GM18520 (cell line): ENCODE measurements at regions not wholly inside any gene's neighbourhood (a gene's known extent, or its start where the extent isn't known, plus 50 kb on each side); places are given as distances from the start of the nearest gene placed in this dataset.

Source experiments
- ATAC-seq: cut with Tn5 transposase; IDR thresholded peaks from one replicate; pipeline ENCODE4 v1.9.1; 2021; ENCODE audit not compliant: unreplicated experiment

GRCh38 chr12:126773491-126773890 is 1493.5 kb upstream of the TMEM132C start:
- no peak for ATAC-seq

- no peak for ATAC-seq
Measured at GRCh38 chr12:126776026-126776655, 1490.8 kb upstream of the TMEM132C start.

GRCh38 chr12:126780343-126780742 is 1486.6 kb upstream of the TMEM132C start:
- no peak for ATAC-seq

GRCh38 chr12:126781593-126781992 is 1485.4 kb upstream of the TMEM132C start:
- no peak for ATAC-seq

GRCh38 chr12:126782083-126782482 is 1484.9 kb upstream of the TMEM132C start:
- no peak for ATAC-seq

GRCh38 chr12:126784328-126784921 is 1482.5 kb upstream of the TMEM132C start:
- no peak for ATAC-seq

GRCh38 chr12:126789963-126790362 is 1477.0 kb upstream of the TMEM132C start:
- no peak for ATAC-seq

- no peak for ATAC-seq
Measured at GRCh38 chr12:126791122-126791521, 1475.8 kb upstream of the TMEM132C start.

GRCh38 chr12:126792411-126792810 is 1474.6 kb upstream of the TMEM132C start:
- ATAC-seq, result no peak

GRCh38 chr12:126797525-126797924 is 1469.4 kb upstream of the TMEM132C start:
- no peak for ATAC-seq

GRCh38 chr12:126798449-126798848 is 1468.5 kb upstream of the TMEM132C start:
- ATAC-seq, result no peak

GRCh38 chr12:126807312-126807865 is 1459.6 kb upstream of the TMEM132C start:
- no peak for ATAC-seq

GRCh38 chr12:126811391-126811790 is 1455.6 kb upstream of the TMEM132C start:
- no peak for ATAC-seq

GRCh38 chr12:126819554-126819953 is 1447.4 kb upstream of the TMEM132C start:
- no peak for ATAC-seq

- ATAC-seq, result no peak
Measured at GRCh38 chr12:126830778-126831680, 1435.9 kb upstream of the TMEM132C start.

GRCh38 chr12:126837697-126838096 is 1429.3 kb upstream of the TMEM132C start:
- ATAC-seq, result no peak

GRCh38 chr12:126843915-126844669 is 1422.9 kb upstream of the TMEM132C start:
- no peak for ATAC-seq

GRCh38 chr12:126847005-126847629 is 1419.9 kb upstream of the TMEM132C start:
- no peak for ATAC-seq

GRCh38 chr12:126855768-126856167 is 1411.2 kb upstream of the TMEM132C start:
- ATAC-seq, result no peak

- no peak for ATAC-seq
Measured at GRCh38 chr12:126856958-126857357, 1410.0 kb upstream of the TMEM132C start.
